ENCODE measurements at regions not wholly inside any gene's neighbourhood (a gene's known extent, or its start where the extent isn't known, plus 50 kb on each side); places are given as distances from the start of the nearest gene placed in this dataset.

DNA sequence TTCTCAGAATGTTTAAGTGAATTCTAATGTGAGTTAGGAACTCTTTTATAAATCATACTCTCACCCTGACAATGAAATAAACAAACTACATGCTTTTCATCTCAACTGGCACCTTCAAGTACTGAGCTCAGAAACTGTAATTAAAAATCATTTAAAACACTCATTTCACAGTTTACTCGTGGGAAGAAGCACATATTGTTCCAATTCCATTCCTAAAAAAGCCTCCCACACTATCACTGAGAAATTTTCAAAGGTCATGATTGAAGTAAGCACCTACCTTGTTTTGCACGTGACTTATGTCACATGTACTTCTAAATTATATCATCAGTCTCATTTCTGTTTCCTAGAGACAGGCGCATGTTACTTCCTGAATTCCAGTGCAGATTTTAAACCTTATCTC lies 678.1 kb upstream of the SLC8A1 start:
- no TSS peak for BruUV-seq (replicated peaks)
- intact Hi-C loops (cut with micrococcal nuclease; ENCODE audit: unreplicated experiment), result no loop called here
- no peak for TF ChIP-seq EZH2 (IDR thresholded peaks at IDR 0.05; ENCODE audit: borderline replicate concordance, low read depth, low read length, poor library complexity, severe bottlenecking)
- no peak for TF ChIP-seq CTCF (conservative IDR thresholded peaks at IDR 0.05; ENCODE audit: low read depth, low read length)

GRCh38 chr2:41137031-41137430 lies 685.1 kb upstream of the SLC8A1 start:
- DNase-seq (ENCODE audit: low spot score), result no peak
- ChIA-PET POLR2A (ENCODE audit: low non-redundant PET) (no interaction called here), CTCF (no interaction called here)
- Histone ChIP-seq H3K27ac (ENCODE audit: low read depth, low read length, poor library complexity, severe bottlenecking) (no peak overlapping the region), H3K27me3 (replicated peaks; ENCODE audit: insufficient read depth, low read depth, low read length, poor library complexity) (no peaks in the 10 kb centered on the region), H3K9me3 (ENCODE audit: low read depth, low read length, poor library complexity, severe bottlenecking) (no peaks in the 10 kb centered on the region), H3K4me3 (ENCODE audit: low read depth, low read length, poor library complexity, severe bottlenecking) (no peak overlapping the region), H3K4me1 (ENCODE audit: insufficient read depth, low read length, poor library complexity, severe bottlenecking) (no peaks in the 10 kb centered on the region), H3K36me3 (ENCODE audit: insufficient read depth, low read length, poor library complexity, severe bottlenecking) (no peaks in the 10 kb centered on the region)
- intact Hi-C loops (cut with micrococcal nuclease; ENCODE audit: unreplicated experiment), result no loop called here
- no TSS peak for BruUV-seq (replicated peaks)
- TF ChIP-seq EZH2 (IDR thresholded peaks at IDR 0.05; ENCODE audit: borderline replicate concordance, low read depth, low read length, poor library complexity, severe bottlenecking), result no peak
- no peak for TF ChIP-seq CTCF (conservative IDR thresholded peaks at IDR 0.05; ENCODE audit: low read depth, low read length)

More for the DNA sequence above, 678.1 kb upstream of the SLC8A1 start:
- CTCF ChIA-PET, result no interaction called here
- Histone ChIP-seq H3K4me1 (ENCODE audit: insufficient read depth, low read length, poor library complexity, severe bottlenecking) (no peaks in the 10 kb centered on the region), H3K27ac (ENCODE audit: low read depth, low read length, poor library complexity, severe bottlenecking) (no peak overlapping the region), H3K27me3 (replicated peaks; ENCODE audit: insufficient read depth, low read depth, low read length, poor library complexity) (no peaks in the 10 kb centered on the region), H3K36me3 (ENCODE audit: insufficient read depth, low read length, poor library complexity, severe bottlenecking) (no peaks in the 10 kb centered on the region), H3K9me3 (ENCODE audit: low read depth, low read length, poor library complexity, severe bottlenecking) (no peaks in the 10 kb centered on the region), H3K4me3 (ENCODE audit: low read depth, low read length, poor library complexity, severe bottlenecking) (no peak overlapping the region)
- no peak for DNase-seq (ENCODE audit: low spot score)
- POLR2A ChIA-PET (ENCODE audit: low non-redundant PET), result no interaction called here

DNA sequence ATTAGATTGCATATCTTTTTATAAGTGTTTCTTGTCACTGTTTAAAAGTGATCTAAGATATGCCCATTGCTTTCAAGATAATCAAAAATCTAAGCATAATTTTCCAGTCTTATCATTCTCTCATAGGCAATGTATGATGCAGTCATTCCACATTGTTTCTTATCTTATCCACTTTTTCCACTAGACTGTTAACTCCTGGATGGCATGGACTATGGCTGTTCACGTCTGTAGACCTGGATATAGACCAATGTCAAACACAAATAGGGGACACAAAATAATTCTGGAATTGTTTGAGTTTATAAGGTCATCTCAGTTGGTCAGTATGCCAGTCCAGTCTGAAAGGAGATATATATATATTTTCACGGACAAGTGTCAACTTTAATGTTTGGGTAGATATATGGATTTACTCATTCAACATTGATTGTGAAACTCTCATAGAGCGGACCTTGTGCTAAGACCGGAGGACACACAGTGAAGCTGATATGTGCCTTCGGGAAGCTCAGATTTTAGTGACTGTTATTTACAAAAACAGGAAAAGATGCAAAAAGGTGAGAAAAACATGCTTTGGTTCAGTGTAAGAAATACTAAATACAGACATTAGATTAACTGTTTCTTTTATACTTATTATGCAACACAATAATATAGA lies 689.4 kb upstream of the SLC8A1 start:
- ChIA-PET POLR2A (ENCODE audit: low non-redundant PET) (no interaction called here), CTCF (no interaction called here)
- BruUV-seq (replicated peaks), result no TSS peak
- Histone ChIP-seq H3K4me1 (ENCODE audit: insufficient read depth, low read length, poor library complexity, severe bottlenecking) (no peaks in the 10 kb centered on the region), H3K27me3 (replicated peaks; ENCODE audit: insufficient read depth, low read depth, low read length, poor library complexity) (no peaks in the 10 kb centered on the region), H3K9me3 (ENCODE audit: low read depth, low read length, poor library complexity, severe bottlenecking) (no peaks in the 10 kb centered on the region), H3K27ac (ENCODE audit: low read depth, low read length, poor library complexity, severe bottlenecking) (no peak overlapping the region), H3K36me3 (ENCODE audit: insufficient read depth, low read length, poor library complexity, severe bottlenecking) (no peaks in the 10 kb centered on the region), H3K4me3 (ENCODE audit: low read depth, low read length, poor library complexity, severe bottlenecking) (no peak overlapping the region)
- intact Hi-C loops (cut with micrococcal nuclease; ENCODE audit: unreplicated experiment), result no loop called here
- no peak for TF ChIP-seq EZH2 (IDR thresholded peaks at IDR 0.05; ENCODE audit: borderline replicate concordance, low read depth, low read length, poor library complexity, severe bottlenecking)
- no peak for TF ChIP-seq CTCF (conservative IDR thresholded peaks at IDR 0.05; ENCODE audit: low read depth, low read length)
- DNase-seq (ENCODE audit: low spot score), result no peak

All from A673 (cell line).